ENCODE measurements at regions not wholly inside any gene's neighbourhood (a gene's known extent, or its start where the extent isn't known, plus 50 kb on each side); places are given as distances from the start of the nearest gene placed in this dataset.
"Not testable (repeated sequence)": the region's sequence is repeated elsewhere in the genome, so short reads cannot be mapped to it uniquely, and the experiment has no call there.

- TF ChIP-seq CTCF, POLR2A, POLR2AphosphoS5 (IDR thresholded peaks at IDR 0.05): not testable (repeated sequence)
Observed at GRCh38 chr12:40168419-40168818, 56.4 kb upstream of the LRRK2 start.

Measured in upper lobe of left lung (tissue), 4 donors.